Urothelium cell line (cell line): ENCODE measurements at regions not wholly inside any gene's neighbourhood (a gene's known extent, or its start where the extent isn't known, plus 50 kb on each side); places are given as distances from the start of the nearest gene placed in this dataset.
"Not testable (repeated sequence)": the region's sequence is repeated elsewhere in the genome, so short reads cannot be mapped to it uniquely, and the experiment has no call there.

Source experiments
- DNase-seq: peaks from one replicate; pipeline ENCODE4 v3.0.0; 2011; ENCODE audit warnings: low spot score, mixed read lengths
- FAIRE-seq: peaks from 2 replicates; lab custom pipeline; 2011; peaks lifted over from hg19 to GRCh38; lab: Jason Lieb, UNC

- FAIRE-seq, DNase-seq: not testable (repeated sequence)
These were observed 181.8 kb downstream of the NPIPB11 start for GRCh38 chr16:29224675-29225074.

- peak; percentile 90 for FAIRE-seq
- DNase-seq: not testable (repeated sequence)
These were observed 183.9 kb downstream of the NPIPB11 start for GRCh38 chr16:29222615-29223014.

GRCh38 chr16:29222008-29222407 lies 184.5 kb downstream of the NPIPB11 start:
- not testable (repeated sequence) for DNase-seq

GRCh38 chr16:29221281-29221955 lies 185.1 kb downstream of the NPIPB11 start:
- peak; percentile 6 for DNase-seq
- FAIRE-seq: not testable (repeated sequence)

More at GRCh38 chr16:29222008-29222407, 184.5 kb downstream of the NPIPB11 start:
- FAIRE-seq: not testable (repeated sequence)

GRCh38 chr16:29220647-29221191 lies 185.8 kb downstream of the NPIPB11 start:
- DNase-seq (peak; percentile 11), FAIRE-seq (peak; percentile 86)

GRCh38 chr16:29219966-29220646 lies 186.4 kb downstream of the NPIPB11 start:
- not testable (repeated sequence) for FAIRE-seq
- peak; percentile 13 for DNase-seq

GRCh38 chr16:29219562-29219961 lies 186.9 kb downstream of the NPIPB11 start:
- DNase-seq: not testable (repeated sequence)
- FAIRE-seq: peak; percentile 80

- not testable (repeated sequence) for FAIRE-seq, DNase-seq
These were observed 187.9 kb downstream of the NPIPB11 start for GRCh38 chr16:29218649-29219048.

GRCh38 chr16:29218171-29218570 lies 188.3 kb downstream of the NPIPB11 start:
- not testable (repeated sequence) for DNase-seq, FAIRE-seq

- not testable (repeated sequence) for DNase-seq, FAIRE-seq
These were observed 188.8 kb downstream of the NPIPB11 start for GRCh38 chr16:29217752-29218126.

GRCh38 chr16:29217104-29217751 lies 189.3 kb downstream of the NPIPB11 start:
- not testable (repeated sequence) for FAIRE-seq, DNase-seq

- not testable (repeated sequence) for DNase-seq, FAIRE-seq
These were observed 192.7 kb downstream of the NPIPB11 start for GRCh38 chr16:29213770-29214169.

GRCh38 chr16:29213251-29213650 lies 193.3 kb downstream of the NPIPB11 start:
- DNase-seq, FAIRE-seq: not testable (repeated sequence)

- FAIRE-seq, DNase-seq: not testable (repeated sequence)
These were observed 194.2 kb downstream of the NPIPB11 start for GRCh38 chr16:29212084-29213027.

- FAIRE-seq, DNase-seq: not testable (repeated sequence)
These were observed 195.1 kb downstream of the NPIPB11 start for GRCh38 chr16:29211456-29211855.

GRCh38 chr16:29210299-29211150 lies 196.0 kb downstream of the NPIPB11 start:
- FAIRE-seq, DNase-seq: not testable (repeated sequence)

GRCh38 chr16:29206120-29206519 lies 200.4 kb downstream of the NPIPB11 start:
- not testable (repeated sequence) for DNase-seq, FAIRE-seq

- FAIRE-seq, DNase-seq: not testable (repeated sequence)
These were observed 201.4 kb downstream of the NPIPB11 start for GRCh38 chr16:29205151-29205550.

GRCh38 chr16:29204806-29205135 lies 201.7 kb downstream of the NPIPB11 start:
- DNase-seq (no peak), FAIRE-seq (no peak)
